Large intestine (tissue), 3 donors: ENCODE measurements at regions not wholly inside any gene's neighbourhood (a gene's known extent, or its start where the extent isn't known, plus 50 kb on each side); places are given as distances from the start of the nearest gene placed in this dataset.
"Not testable (repeated sequence)": the region's sequence is repeated elsewhere in the genome, so short reads cannot be mapped to it uniquely, and the experiment has no call there.

Source experiments
- DNase-seq, 2 donors: peaks; one replicate each; pipeline versions ENCODE4 v3.0.0 to v3.0.0-alpha.2; 2013
- H3K27ac ChIP-seq: one replicate; pipeline ENCODE4 v1.5.1; 2013; ENCODE audit warnings: low read length
- H3K27me3 ChIP-seq: 2 replicates; pipeline ENCODE4 v1.6.1; 2013; ENCODE audit warnings: low read length; ENCODE audit not compliant: control insufficient read depth, insufficient read depth
- H3K36me3 ChIP-seq: 2 replicates; pipeline ENCODE4 v1.6.1; 2013; ENCODE audit warnings: low read length; ENCODE audit not compliant: control insufficient read depth, insufficient read depth
- H3K4me1 ChIP-seq: one replicate; pipeline ENCODE4 v1.6.1; 2013; ENCODE audit warnings: low read length; ENCODE audit not compliant: control insufficient read depth, insufficient read depth
- H3K4me3 ChIP-seq: one replicate; pipeline ENCODE4 v1.5.1; 2013; ENCODE audit warnings: low read length
- H3K9me3 ChIP-seq: one replicate; pipeline ENCODE4 v1.6.1; 2013; ENCODE audit warnings: mild to moderate bottlenecking, low read depth, low read length, moderate library complexity; ENCODE audit not compliant: control insufficient read depth
- whole genome bisulfite sequencing: methylation state at CpG from one replicate; pipeline ENCODE4 v1.1.5; 2013; ENCODE audit warnings: low lambda C conversion rate; ENCODE audit not compliant: insufficient coverage; 5-methylcytosine and 5-hydroxymethylcytosine counted together

DNA sequence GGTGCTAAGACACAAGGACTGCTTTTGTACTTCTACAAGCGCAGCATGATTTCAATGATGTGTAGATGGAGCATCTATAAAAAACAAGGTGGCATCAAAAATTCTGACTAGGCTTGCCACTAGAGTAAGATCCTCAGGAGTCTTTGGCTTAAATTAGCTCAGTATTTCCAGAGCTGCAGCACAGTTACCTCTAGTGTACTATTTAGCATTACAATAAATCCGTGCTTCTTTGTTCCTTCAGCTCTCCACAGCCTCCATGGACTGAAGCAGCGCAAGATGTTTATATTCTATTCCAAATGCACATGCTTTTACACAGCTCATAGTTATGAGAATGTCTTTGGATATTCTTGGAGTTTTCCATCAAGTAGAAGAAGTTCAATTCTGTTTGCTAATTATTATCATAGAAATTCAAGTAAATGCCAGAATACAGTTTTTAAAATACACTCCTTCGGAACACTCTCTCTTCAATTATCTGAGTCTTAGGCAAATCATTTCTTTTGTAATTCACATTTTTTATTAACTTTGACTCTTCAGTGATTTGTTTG, 1133.0 kb upstream of the LRRTM1 start:
- DNase-seq, result no peak
- Histone ChIP-seq H3K27ac (no peak overlapping the region), H3K27me3 (no peaks in the 10 kb centered on the region), H3K9me3 (no peaks in the 10 kb centered on the region), H3K4me1 (no peaks in the 10 kb centered on the region), H3K4me3 (no peak overlapping the region), H3K36me3 (no peaks in the 10 kb centered on the region)
- WGBS, result 100% methylated on average over 1 of the region's 4 CpGs

DNA sequence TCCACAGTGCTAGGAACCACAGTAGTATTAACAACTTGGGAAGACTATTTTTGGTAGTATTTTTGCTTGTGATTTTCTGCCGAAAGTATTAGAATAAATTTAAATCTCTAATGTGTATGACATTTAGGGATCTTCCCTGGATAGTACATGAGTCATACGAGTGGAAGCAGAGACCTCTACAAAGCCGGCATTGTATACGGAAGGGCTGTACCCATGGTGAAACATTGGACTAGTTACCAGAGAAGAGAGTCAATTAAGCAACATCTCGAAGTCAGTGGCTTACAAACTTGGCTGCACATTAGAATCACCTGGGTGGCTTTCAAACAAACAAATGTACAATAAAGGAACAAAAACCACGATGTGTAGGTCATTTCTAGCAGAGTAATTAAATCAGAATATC, 1131.7 kb upstream of the LRRTM1 start:
- no peak for DNase-seq
- Histone ChIP-seq H3K27ac (no peak overlapping the region), H3K9me3 (no peaks in the 10 kb centered on the region), H3K4me1 (no peaks in the 10 kb centered on the region), H3K27me3 (no peaks in the 10 kb centered on the region), H3K36me3 (no peaks in the 10 kb centered on the region), H3K4me3 (no peak overlapping the region)
- WGBS, result 75% methylated on average over 4 of the region's 6 CpGs

DNA sequence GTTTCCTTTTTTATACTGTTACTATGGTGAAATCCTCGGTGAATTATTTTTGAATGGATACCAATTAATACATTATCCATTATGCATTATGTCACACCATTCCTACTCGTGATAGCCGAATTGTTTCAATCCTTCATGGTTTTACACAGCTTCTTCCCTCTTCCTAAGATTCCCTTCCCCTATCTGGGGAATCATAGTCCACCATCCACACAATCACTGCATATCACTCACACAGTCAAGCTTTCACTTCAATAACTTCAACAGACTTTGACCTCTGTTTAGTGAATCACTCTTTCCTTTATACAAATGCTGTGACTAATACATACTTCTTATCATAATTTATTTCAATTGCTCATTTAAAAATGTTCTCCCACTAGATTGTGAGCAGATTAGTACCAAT, 1108.1 kb upstream of the LRRTM1 start:
- Histone ChIP-seq H3K36me3 (no peaks in the 10 kb centered on the region), H3K4me3 (no peak overlapping the region), H3K27ac (no peak overlapping the region), H3K9me3 (no peaks in the 10 kb centered on the region), H3K4me1 (no peaks in the 10 kb centered on the region), H3K27me3 (no peaks in the 10 kb centered on the region)
- peak in 1 of 2 donors; percentile 4 for DNase-seq
- WGBS, result 59% methylated on average over 3 of the region's 3 CpGs

DNA sequence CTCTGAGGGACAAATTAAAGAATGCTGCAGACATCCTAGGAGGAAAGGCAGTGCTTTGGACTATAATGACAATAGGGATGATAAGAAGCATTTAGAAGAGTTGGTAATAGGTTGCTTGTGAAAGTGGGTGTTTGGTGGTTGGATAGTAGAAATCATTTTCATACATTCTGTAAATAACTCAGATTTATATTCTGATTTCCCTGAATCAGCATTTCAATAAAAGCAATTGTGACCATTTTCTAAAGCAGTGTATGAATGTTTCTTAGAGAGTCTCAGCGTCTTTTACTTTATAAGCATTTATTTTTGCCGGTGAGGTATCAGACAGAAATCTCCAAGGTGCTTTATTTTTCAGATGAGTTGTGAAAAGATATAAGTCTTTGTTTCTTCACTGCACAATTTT, 1099.0 kb upstream of the LRRTM1 start:
- WGBS, result 80% methylated on average over 1 of the region's 2 CpGs
- no peak for DNase-seq
- H3K4me3 ChIP-seq, result no peak overlapping the region
- no peaks in the 10 kb centered on the region for H3K27me3 ChIP-seq
- H3K27ac ChIP-seq, result no peak overlapping the region
- no peaks in the 10 kb centered on the region for H3K36me3 ChIP-seq
- H3K9me3 ChIP-seq, result no peaks in the 10 kb centered on the region
- no peaks in the 10 kb centered on the region for H3K4me1 ChIP-seq

DNA sequence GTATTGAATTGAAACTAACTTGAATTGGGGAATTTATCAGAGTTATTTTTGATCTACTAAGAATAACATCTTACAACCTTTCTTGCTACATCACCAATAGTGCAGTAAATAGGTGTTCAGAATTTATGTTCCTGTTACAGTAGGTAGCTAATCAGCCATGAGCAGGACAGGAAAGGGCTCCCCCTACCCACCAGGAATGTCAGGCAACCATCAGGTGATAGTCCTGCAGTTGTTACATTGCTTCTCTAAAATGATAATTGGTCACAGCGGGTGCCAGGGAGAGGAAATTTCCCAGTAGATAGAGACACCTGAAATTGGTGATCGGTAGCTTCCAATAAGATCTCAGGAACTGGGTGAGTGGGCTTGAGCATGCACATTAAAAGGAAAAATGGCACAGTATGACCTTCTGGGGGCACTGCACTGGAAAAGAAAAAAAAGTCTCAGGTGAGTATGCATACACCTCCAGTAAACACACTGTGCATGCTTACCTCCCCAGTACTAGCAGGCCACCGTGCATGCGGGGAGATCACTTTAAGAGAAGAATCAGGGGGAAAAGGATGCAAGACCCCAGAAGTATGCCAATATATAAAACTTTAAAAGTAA, 1092.0 kb upstream of the LRRTM1 start:
- no peaks in the 10 kb centered on the region for H3K4me1 ChIP-seq
- H3K9me3 ChIP-seq, result no peaks in the 10 kb centered on the region
- WGBS, result no CpG with 5 or more reads among the region's 4 CpGs
- no peak for DNase-seq
- no peaks in the 10 kb centered on the region for H3K27me3 ChIP-seq
- H3K4me3 ChIP-seq, result no peak overlapping the region
- H3K36me3 ChIP-seq, result no peaks in the 10 kb centered on the region
- no peak overlapping the region for H3K27ac ChIP-seq

DNA sequence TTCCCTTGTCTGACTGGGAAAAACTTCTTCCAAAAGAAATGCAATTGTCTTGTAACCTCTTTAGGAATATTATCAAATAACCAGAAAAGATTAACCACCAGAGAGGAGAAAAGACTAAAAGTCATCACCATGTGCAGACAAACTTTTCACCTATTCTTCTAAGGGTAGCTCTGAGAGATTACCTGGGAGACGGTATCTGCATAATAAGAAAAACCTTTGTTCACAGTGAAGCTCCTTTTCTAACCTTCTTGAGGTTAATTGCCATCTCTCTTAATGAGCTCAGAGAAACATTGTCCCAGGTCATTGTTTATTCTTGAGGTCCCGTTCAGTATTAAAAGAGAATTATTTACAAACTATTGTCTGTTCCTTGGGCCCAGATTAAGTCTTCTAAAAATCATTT, 1091.2 kb upstream of the LRRTM1 start:
- DNase-seq, result no peak
- H3K9me3 ChIP-seq, result no peaks in the 10 kb centered on the region
- no peak overlapping the region for H3K27ac ChIP-seq
- no peaks in the 10 kb centered on the region for H3K36me3 ChIP-seq
- no peaks in the 10 kb centered on the region for H3K4me1 ChIP-seq
- H3K27me3 ChIP-seq, result no peaks in the 10 kb centered on the region
- no peak overlapping the region for H3K4me3 ChIP-seq
- WGBS, result 0% methylated on average over 1 of the region's 2 CpGs

DNA sequence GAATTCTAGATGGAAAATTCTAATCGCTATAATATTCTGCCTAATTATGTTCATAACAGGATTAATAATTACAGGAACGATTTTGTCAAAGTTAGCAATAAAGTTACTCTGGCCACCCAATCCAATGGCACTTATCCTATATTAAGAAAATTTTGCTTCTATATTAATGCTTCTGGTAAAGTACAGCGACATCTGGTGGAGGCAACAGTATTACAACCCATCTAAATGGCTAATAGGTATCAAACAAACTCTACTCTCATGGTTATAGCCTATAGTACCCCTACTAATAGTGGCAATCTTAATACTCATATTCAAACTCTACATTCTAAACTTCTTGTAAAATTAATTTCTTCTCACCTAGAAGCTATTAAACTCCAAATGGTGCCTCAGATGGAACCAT, 1084.7 kb upstream of the LRRTM1 start:
- H3K27me3 ChIP-seq, result no peaks in the 10 kb centered on the region
- H3K27ac ChIP-seq, result no peak overlapping the region
- WGBS, result 73% methylated on average over 3 of the region's 3 CpGs
- no peaks in the 10 kb centered on the region for H3K4me1 ChIP-seq
- H3K36me3 ChIP-seq, result no peaks in the 10 kb centered on the region
- H3K4me3 ChIP-seq, result no peak overlapping the region
- DNase-seq, result no peak
- peaks cover 5% of the 10 kb centered on the region for H3K9me3 ChIP-seq

DNA sequence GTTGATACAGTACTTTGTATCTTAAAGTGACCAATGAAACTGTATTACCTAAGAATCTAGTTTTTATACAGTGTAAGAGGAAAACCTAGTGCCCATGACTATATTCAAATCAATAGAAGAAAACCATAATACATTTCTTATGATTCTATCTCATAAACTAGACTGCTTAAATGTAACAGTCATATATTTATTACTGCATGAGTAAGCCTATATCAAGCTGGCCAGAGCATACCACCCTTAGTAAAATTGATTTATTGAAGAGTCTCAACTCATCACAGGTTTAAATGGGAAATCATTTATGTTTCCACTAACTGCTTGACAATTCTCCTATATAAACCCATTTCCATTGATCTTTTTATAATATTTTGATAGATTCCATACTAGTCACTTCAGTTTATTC, 1059.2 kb upstream of the LRRTM1 start:
- H3K36me3 ChIP-seq, result no peaks in the 10 kb centered on the region
- no peaks in the 10 kb centered on the region for H3K27me3 ChIP-seq
- no peaks in the 10 kb centered on the region for H3K4me1 ChIP-seq
- no peaks in the 10 kb centered on the region for H3K9me3 ChIP-seq
- no peak overlapping the region for H3K4me3 ChIP-seq
- no peak overlapping the region for H3K27ac ChIP-seq
- DNase-seq, result no peak

DNA sequence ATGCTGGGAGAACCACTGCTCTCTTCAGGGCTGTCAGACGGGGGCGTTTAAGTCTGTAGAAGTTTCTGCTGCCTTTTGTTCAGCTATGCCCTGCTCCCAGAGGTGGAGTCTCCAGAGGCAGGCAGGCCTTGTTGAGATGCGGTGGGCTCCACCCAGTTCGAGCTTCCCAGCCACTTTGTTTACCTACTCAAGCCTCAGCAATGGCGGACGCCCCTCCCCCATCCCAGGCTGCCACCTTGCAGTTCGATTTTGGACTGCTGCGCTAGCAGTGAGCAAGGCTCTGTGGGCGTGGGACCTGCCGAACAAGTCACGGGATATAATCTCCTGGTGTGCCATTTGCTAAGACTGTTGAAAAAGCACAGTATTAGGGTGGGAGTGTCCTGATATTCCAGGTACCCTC, 1057.9 kb upstream of the LRRTM1 start:
- DNase-seq, H3K36me3 ChIP-seq, H3K27ac ChIP-seq, H3K27me3 ChIP-seq, H3K4me3 ChIP-seq, H3K9me3 ChIP-seq, H3K4me1 ChIP-seq: not testable (repeated sequence)
- WGBS, result no CpG with 5 or more reads among the region's 11 CpGs

DNA sequence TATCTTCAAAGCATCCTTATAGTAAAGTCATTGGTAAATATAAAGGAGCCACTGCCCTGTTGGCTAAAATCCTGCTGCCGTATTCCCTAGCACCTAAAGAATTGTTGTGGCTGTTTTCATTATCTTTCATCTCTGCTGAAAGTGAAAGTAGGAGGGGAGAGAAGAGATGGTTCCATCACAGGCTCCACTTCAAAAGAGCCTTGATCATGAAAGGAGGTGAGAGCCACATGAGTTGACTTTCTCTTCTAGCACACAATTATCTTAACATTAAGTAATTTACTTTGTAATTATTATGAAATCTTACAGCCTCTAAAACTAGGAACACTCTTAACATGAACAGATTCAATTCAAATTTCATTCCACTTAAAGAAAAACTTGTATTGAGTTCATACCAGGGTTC, 1050.9 kb upstream of the LRRTM1 start:
- no peak for DNase-seq
- H3K4me1 ChIP-seq, result no peaks in the 10 kb centered on the region
- H3K36me3 ChIP-seq, result no peaks in the 10 kb centered on the region
- WGBS, result no CpG with 5 or more reads among the region's 1 CpG
- no peaks in the 10 kb centered on the region for H3K27me3 ChIP-seq
- H3K27ac ChIP-seq, result no peak overlapping the region
- H3K4me3 ChIP-seq, result no peak overlapping the region
- no peaks in the 10 kb centered on the region for H3K9me3 ChIP-seq

DNA sequence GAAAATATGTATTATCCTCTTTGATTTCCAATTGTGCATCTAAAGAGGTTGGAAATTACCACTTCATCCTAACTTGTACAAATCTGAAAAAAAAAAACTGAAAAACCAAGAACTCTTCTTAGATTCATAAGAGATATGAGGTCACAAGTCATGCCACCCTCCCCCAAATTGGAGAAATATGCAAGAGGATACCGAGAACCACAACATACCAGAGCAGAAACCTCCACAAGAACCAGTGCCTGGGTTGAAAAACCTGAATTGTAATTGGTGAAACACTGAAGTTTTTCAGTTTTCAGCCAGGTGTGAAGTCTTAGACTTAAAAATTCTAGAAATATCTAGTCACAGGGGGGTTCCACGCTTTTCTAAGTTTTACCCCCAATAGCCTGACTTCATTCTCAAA, 1029.5 kb upstream of the LRRTM1 start:
- no peaks in the 10 kb centered on the region for H3K4me1 ChIP-seq
- no peak for DNase-seq
- no peak overlapping the region for H3K4me3 ChIP-seq
- no peak overlapping the region for H3K27ac ChIP-seq
- H3K36me3 ChIP-seq, result no peaks in the 10 kb centered on the region
- no CpG with 5 or more reads among the region's 2 CpGs for WGBS
- no peaks in the 10 kb centered on the region for H3K9me3 ChIP-seq
- no peaks in the 10 kb centered on the region for H3K27me3 ChIP-seq
